SK-N-SH (cell line): ENCODE measurements at regions not wholly inside any gene's neighbourhood (a gene's known extent, or its start where the extent isn't known, plus 50 kb on each side); places are given as distances from the start of the nearest gene placed in this dataset.
"Not testable (repeated sequence)": the region's sequence is repeated elsewhere in the genome, so short reads cannot be mapped to it uniquely, and the experiment has no call there.

Experiments
- CTCF ChIP-seq: fragments of 200-600 bp; sonication (generic); IDR thresholded peaks from 2 replicates; pipeline ENCODE4 v1.6.1; 2017; ENCODE audit warnings: antibody characterized with exemption, mild to moderate bottlenecking, moderate library complexity
- ELF1 ChIP-seq: IDR thresholded peaks from 2 replicates; pipeline ENCODE4 v1.4.0; 2012
- EZH2phosphoT487 ChIP-seq: fragments of 200-600 bp; sonication (generic); IDR thresholded peaks from 2 replicates; pipeline ENCODE4 v1.6.1; 2017; ENCODE audit warnings: low read depth, mixed run types, mild to moderate bottlenecking, antibody characterized with exemption, moderate library complexity, borderline replicate concordance
- GABPA ChIP-seq: IDR thresholded peaks from 2 replicates; pipeline ENCODE4 v1.4.0; 2012; ENCODE audit warnings: low read depth, mild to moderate bottlenecking
- JUND ChIP-seq: IDR thresholded peaks from 2 replicates; pipeline ENCODE4 v1.4.0; 2012
- MAX ChIP-seq: IDR thresholded peaks from 2 replicates; pipeline ENCODE4 v1.4.0; 2012; ENCODE audit warnings: low read depth
- MXI1 ChIP-seq: IDR thresholded peaks from 2 replicates; pipeline ENCODE4 v1.6.1; 2012; ENCODE audit warnings: mild to moderate bottlenecking, low read depth, low read length, improper control_type of control experiment
- NFIC ChIP-seq: IDR thresholded peaks from 2 replicates; pipeline ENCODE4 v1.4.0; 2012; ENCODE audit warnings: borderline replicate concordance
- NRF1 ChIP-seq: IDR thresholded peaks from 2 replicates; pipeline ENCODE4 v1.6.1; 2012; ENCODE audit warnings: low read depth, mild to moderate bottlenecking, low read length
- RAD21 ChIP-seq: IDR thresholded peaks from 2 replicates; pipeline ENCODE4 v1.6.1; 2012; ENCODE audit warnings: mild to moderate bottlenecking, low read length
- RCOR1 ChIP-seq: fragments of 150-350 bp; IDR thresholded peaks from 2 replicates; pipeline ENCODE4 v1.6.1; 2017; ENCODE audit warnings: antibody characterized with exemption, low read length
- SMC3 ChIP-seq: IDR thresholded peaks from 2 replicates; pipeline ENCODE4 v1.6.1; 2012; ENCODE audit warnings: low read depth, low read length, improper control_type of control experiment
- TCF12 ChIP-seq: IDR thresholded peaks from 2 replicates; pipeline ENCODE4 v1.4.0; 2012
- USF2 ChIP-seq: fragments of 150-350 bp; IDR thresholded peaks from 2 replicates; pipeline ENCODE4 v1.6.1; 2017; ENCODE audit warnings: antibody characterized with exemption, low read length, low read depth, borderline replicate concordance

- TF ChIP-seq CTCF, GABPA, NRF1, EZH2phosphoT487, USF2, TCF12, ELF1, MXI1, JUND, SMC3, RCOR1, RAD21, NFIC, MAX: not testable (repeated sequence)
These were observed 393.8 kb upstream of the ZNF722 start for GRCh38 chr7:63604853-63605252.
